GM18867 (cell line): ENCODE measurements at regions not wholly inside any gene's neighbourhood (a gene's known extent, or its start where the extent isn't known, plus 50 kb on each side); places are given as distances from the start of the nearest gene placed in this dataset.
"Not testable (repeated sequence)": the region's sequence is repeated elsewhere in the genome, so short reads cannot be mapped to it uniquely, and the experiment has no call there.

ENCODE experiments used
- ATAC-seq: cut with Tn5 transposase; IDR thresholded peaks from one replicate; pipeline ENCODE4 v1.9.1; 2021; ENCODE audit warnings: mild to moderate bottlenecking, moderate library complexity; ENCODE audit not compliant: unreplicated experiment

DNA sequence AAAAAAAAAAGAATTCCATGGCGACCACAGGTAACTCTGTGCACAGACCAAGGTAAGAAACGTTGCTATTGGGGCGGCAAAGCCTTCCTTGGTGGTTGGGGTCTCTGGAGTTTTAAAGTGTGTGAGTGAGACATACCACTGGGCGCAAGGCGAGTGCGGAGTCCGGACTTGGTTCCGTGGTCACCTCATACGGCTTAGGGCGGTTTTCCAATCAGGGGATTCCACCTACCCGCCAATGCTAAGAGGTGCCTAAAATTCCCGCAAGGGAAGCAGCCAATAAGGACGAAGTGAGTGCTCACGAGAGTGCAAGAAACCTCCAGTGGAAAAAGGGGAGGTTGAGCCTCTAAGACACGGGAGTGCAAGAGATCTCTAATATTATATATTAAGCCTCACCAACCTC lies 68.6 kb upstream of the PRSS16 start:
- ATAC-seq: no peak

DNA sequence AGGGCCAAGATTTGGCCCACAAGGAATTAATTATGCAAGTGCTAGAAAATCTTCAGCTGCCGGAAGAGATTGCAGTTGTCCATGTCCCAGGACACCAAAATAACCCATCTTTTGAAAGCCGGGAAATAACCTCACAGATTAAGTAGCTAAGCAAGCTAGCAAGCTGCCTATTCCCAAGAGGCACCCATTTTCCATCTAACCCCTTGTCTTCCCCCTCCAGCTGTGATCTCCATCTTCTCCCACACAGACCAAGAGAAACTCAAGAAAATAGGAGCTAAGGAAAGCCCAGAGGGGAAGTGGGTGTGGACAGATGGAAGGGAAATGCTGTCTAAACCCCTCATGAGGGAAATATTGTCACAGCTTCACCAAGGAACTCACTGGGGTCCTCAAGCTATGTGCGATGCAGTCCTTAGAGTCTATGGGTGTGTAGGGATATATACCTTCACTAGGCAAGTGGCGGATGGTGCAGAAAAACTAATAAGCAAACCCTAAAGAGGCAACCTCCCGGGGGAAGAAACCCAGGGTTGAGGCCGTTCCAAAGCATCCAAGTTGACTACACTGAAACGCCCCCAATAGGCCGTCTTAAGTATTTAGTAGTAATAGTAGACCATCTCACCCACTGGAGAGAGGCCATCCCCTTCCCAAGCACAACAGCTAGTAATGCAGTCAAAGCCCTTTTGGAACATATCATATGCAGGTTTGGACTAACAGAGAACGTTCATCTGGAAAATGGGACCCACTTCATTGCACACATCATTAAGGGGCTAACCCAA lies 64.3 kb upstream of the PRSS16 start:
- no peak for ATAC-seq

DNA sequence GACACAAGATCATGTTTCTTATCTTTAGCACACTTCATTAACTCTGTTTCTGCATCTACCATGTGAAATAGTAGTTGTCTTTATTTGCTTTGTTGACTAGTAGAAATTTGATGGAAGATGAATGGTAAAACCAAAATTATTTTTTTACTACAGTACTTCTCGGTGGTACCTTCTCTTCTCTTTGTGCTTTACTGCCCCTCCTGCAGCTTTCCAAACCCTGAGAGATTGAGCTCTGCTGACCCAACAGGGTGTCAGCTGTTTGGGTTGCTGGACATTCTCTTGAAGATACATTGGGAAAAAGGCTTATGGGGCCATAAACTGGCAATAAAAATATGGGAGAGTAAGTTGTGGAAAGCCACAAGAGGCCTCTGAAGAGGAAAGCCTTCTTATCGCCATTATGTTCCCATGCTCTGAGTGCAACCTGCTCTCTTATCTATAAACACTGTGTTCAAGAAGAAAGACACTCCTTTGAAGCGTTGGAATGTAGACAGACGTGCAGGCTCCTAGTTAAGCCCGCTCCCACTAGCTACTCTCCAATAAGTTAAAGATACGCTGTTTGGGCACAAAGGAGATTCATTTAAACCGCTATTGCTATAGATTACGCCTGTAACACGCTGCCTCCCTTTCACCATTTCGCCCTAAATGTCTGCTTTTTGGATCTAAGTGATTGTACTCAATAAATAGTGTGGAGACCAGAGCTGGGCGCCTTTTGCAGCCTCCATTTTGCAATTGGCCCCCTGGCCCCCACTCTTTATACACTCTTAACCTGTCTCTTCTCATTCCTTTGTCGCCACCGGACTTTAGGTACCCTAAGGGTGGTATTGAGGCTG lies 60.1 kb upstream of the PRSS16 start:
- no peak for ATAC-seq

DNA sequence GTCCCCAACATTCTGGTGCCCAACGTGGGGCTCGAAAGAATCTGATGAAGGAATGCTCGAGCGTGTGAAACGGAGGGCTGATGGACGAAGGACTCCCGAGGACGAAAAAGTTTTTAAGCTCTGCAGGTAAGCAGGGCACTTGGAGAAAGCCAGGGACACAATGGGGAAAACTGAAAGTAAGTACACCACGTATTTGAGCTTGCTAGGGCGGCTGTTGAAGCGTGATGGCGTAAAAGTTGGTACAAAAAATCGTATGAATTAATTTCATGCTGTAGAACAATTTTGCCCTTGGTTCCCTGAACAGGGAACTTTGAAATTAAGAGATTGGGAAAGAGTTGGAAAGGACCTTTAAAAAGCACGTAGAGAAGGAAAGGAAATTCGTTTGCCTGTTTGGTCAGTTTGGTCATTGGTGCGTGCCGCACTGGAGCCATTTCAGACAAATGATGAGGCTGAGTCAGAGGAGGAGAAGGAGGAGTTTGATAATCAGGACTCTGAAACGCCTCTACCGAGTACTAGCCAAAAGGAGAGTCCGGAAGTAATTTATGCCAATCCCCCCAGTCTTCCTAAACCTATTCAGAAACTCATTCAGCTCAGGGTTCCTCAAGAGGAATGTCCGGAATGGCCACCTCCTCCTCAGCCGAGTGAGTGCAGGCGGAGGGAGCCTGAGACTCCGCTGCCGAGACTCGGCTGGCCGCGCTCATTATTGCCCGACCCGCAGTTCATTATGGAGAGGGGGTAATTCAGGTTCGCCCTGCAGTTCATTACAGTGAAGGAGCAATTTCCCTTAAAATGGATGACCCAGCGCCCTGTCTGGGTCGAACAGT lies 59.2 kb upstream of the PRSS16 start:
- ATAC-seq: peak; percentile 81

DNA sequence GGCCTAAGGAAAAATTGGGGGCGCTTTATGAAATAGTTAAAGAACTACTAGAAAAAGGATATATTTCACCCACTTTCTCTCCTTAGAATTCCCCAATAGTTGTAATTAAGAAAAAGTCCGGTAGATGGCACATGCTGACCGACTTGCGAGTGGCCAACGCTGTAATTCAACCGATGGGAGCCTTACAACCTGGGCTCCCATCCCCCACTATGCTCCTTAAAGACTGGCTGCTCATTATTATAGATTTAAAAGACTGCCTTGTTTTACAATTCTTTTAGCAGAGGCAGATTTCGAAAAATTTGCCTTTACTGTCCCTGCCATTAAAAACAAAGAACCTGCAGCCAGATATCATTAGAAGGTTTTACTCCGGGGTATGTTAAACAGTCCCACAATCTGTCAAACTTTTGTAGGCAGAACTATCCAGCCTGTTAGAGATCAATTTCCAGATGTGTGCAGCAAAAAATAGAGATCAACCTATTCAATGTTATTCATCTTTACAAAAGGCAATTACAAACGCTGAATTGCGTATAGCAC lies 58.5 kb upstream of the PRSS16 start:
- ATAC-seq: peak; percentile 73

DNA sequence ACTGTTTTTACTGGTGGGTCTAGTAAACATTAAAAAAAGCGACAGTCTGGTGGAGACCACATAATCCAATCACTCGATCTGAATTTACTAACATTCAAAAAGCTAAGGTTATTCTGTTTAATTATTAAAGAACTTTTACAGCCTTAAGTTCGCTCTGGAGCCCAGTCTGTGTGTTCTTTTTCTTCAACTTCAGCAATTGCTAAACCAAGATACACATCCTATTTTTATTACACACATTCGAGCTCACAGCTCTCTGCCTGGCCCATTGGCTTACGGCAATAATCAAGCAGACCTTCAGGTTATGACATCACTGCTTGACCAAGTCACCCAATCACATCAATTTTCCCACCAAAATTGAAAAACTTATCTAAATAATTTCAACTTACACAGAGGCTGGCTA lies 57.4 kb upstream of the PRSS16 start:
- no peak for ATAC-seq

DNA sequence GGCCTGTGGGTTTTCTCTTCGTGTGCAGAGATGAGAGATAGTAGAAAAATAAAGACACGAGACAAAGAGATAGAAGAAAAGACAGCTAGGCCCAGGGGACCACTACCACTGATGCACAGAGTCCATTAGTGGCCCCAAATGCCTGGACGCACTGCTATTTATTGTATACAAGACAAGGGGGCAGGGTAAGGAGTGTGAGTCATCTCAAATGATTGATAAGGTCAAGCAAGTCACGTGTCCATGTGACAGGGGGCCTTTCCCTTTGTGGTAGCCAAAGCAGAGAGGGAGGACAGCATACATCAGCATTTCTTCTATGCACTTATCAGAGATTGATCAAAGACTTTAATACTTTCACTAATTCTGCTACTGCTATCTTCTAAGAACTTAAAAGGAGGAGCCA lies 53.0 kb upstream of the PRSS16 start:
- not testable (repeated sequence) for ATAC-seq

DNA sequence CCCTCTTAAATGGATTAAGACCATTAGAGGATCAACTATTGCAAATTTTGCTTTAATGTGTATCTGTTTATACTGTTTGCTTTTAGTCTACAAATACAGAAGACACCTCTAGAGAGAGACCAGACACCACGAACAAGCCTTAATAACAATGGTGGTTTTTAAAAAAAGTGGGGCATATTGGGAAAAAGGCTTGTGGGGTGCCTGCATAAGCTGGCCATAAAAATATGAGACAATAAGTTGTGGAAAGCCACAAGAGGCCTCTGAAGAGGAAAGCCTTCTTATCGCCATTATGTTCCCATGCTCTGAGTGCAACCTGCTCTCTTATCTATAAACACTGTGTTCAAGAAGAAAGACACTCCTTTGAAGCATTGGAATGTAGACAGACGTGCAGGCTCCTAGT lies 52.0 kb upstream of the PRSS16 start:
- ATAC-seq: not testable (repeated sequence)
